Gastroesophageal sphincter (tissue), 3 donors: ENCODE measurements at regions not wholly inside any gene's neighbourhood (a gene's known extent, or its start where the extent isn't known, plus 50 kb on each side); places are given as distances from the start of the nearest gene placed in this dataset.
"Not testable (repeated sequence)": the region's sequence is repeated elsewhere in the genome, so short reads cannot be mapped to it uniquely, and the experiment has no call there.

ENCODE experiments used
- CTCF ChIP-seq, 4 experiments: fragments of 200-600 bp in 2 of 4; fragments of 450-650 bp in 2 of 4; sonication (generic) in 1 of 4; IDR thresholded peaks; one replicate each; pipeline ENCODE4 v1.5.1; 2017 to 2019; ENCODE audit warnings: antibody characterized with exemption in 4 of 4, mild to moderate bottlenecking in 2 of 4, moderate library complexity in 2 of 4
- EP300 ChIP-seq: sonication (generic); formaldehyde crosslinking; IDR thresholded peaks from one replicate; pipeline ENCODE4 v1.6.1; 2017; ENCODE audit warnings: antibody characterized with exemption, mild to moderate bottlenecking
- POLR2A ChIP-seq, 2 donors: fragments of 450-650 bp; IDR thresholded peaks; one replicate each; pipeline ENCODE4 v1.6.1; 2017; ENCODE audit warnings: antibody characterized with exemption in 2 of 2, mild to moderate bottlenecking in 2 of 2, moderate library complexity in 1 of 2
- POLR2AphosphoS5 ChIP-seq: sonication (generic); formaldehyde crosslinking; IDR thresholded peaks from one replicate; pipeline ENCODE4 v1.6.1; 2017; ENCODE audit warnings: antibody characterized with exemption

DNA sequence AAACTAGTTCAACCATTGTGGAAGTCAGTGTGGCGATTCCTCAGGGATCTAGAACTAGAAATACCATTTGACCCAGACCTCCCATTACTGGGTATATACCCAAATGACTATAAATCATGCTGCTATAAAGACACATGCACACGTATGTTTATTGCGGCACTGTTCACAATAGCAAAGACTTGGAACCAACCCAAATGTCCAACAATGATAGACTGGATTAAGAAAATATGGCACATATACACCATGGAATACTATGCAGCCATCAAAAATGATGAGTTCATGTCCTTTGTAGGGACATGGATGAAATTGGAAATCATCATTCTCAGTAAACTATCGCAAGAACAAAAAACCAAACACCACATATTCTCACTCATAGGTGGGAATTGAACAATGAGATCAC, 754.7 kb upstream of the ADGRB3 start:
- not testable (repeated sequence) for TF ChIP-seq CTCF (IDR thresholded peaks at IDR 0.05); POLR2A (IDR thresholded peaks at IDR 0.05); EP300; POLR2AphosphoS5
